Right cardiac atrium (tissue), 5 donors: ENCODE measurements at regions not wholly inside any gene's neighbourhood (a gene's known extent, or its start where the extent isn't known, plus 50 kb on each side); places are given as distances from the start of the nearest gene placed in this dataset.

ENCODE experiments used
- ATAC-seq, 2 donors: fragments of 200-7000 bp; cut with Tn5 transposase; one replicate each; pipeline versions ENCODE4 v1.8.0 to v1.9.1; 2020; ENCODE audit warnings: moderate library complexity in 2 of 2, mild to moderate bottlenecking in 1 of 2
- DNase-seq, 3 donors: peaks; one replicate each; pipeline ENCODE4 v3.0.0-alpha.2; 2020
- H3K27ac ChIP-seq: one replicate; pipeline ENCODE4 v1.5.1; 2013; ENCODE audit warnings: mild to moderate bottlenecking, low read length, control low read depth, moderate library complexity
- H3K27me3 ChIP-seq: one replicate; pipeline ENCODE4 v1.6.1; 2013; ENCODE audit not compliant: control insufficient read depth, insufficient read depth
- H3K4me1 ChIP-seq: one replicate; pipeline ENCODE4 v1.6.1; 2013; ENCODE audit warnings: low read length; ENCODE audit not compliant: control insufficient read depth, insufficient read depth
- H3K4me3 ChIP-seq: one replicate; pipeline ENCODE4 v1.5.1; 2013; ENCODE audit warnings: low read length, control low read depth
- H3K9me3 ChIP-seq: one replicate; pipeline ENCODE4 v1.6.1; 2013; ENCODE audit warnings: low read length; ENCODE audit not compliant: control insufficient read depth
- WGBS: extraction: QIAGEN DNeasy Blood & Tissue Kit; methylation state at CpG from one replicate; pipeline ENCODE4 v1.1.7; 2013; 5-methylcytosine and 5-hydroxymethylcytosine counted together
- intact Hi-C, 4 donors: fragments of 100-400 bp; cut with DNase I; formaldehyde crosslinking; loops; one replicate each; pipeline versions ENCODE4 v1.11.0 to v1.14.0; 2022 to 2023
- donor health status: healthy with polysubstance abuse.
- donor health status: DM: no; HTN: yes; CAD: no.
- donor health status: DM: no; HTN: no; CAD: no.
- donor health status: DM: no; HTN: yes; CAD: no; lungs with severe emphysema.
- donor health status: DM: yes; HTN: yes; CAD: no.

GRCh38 chr5:72633649-72634048 lies 126.4 kb upstream of the ZNF366 start:
- WGBS: 70% methylated on average over 1 of the region's 1 CpG
- intact Hi-C loops: no loop called here
- ATAC-seq (peak; percentile 43 to 72), DNase-seq (no peak)
- Histone ChIP-seq H3K27ac (no peak overlapping the region), H3K4me1 (no peaks in the 10 kb centered on the region), H3K4me3 (no peak overlapping the region), H3K9me3 (no peaks in the 10 kb centered on the region), H3K27me3 (no peaks in the 10 kb centered on the region)

GRCh38 chr5:72633041-72633445 lies 125.8 kb upstream of the ZNF366 start:
- H3K4me1 ChIP-seq: no peaks in the 10 kb centered on the region
- H3K27ac ChIP-seq: no peak overlapping the region
- intact Hi-C loops: no loop called here
- ATAC-seq (peak; percentile 87 to 88), DNase-seq (peak; percentile 60 to 72 (median 63))
- H3K9me3 ChIP-seq: no peaks in the 10 kb centered on the region
- WGBS: 54% methylated on average over 2 of the region's 2 CpGs
- H3K4me3 ChIP-seq: no peak overlapping the region
- no peaks in the 10 kb centered on the region for H3K27me3 ChIP-seq

GRCh38 chr5:72630721-72631120 lies 123.5 kb upstream of the ZNF366 start:
- no peaks in the 10 kb centered on the region for H3K4me1 ChIP-seq
- intact Hi-C loops: no loop called here
- H3K27ac ChIP-seq: no peak overlapping the region
- H3K9me3 ChIP-seq: no peaks in the 10 kb centered on the region
- ATAC-seq (no peak), DNase-seq (no peak)
- no peak overlapping the region for H3K4me3 ChIP-seq
- no peaks in the 10 kb centered on the region for H3K27me3 ChIP-seq
- 90% methylated on average over 6 of the region's 6 CpGs for WGBS

GRCh38 chr5:72630081-72630480 lies 122.9 kb upstream of the ZNF366 start:
- no peak for DNase-seq
- Histone ChIP-seq H3K4me3 (no peak overlapping the region), H3K27me3 (no peaks in the 10 kb centered on the region), H3K27ac (no peak overlapping the region), H3K9me3 (no peaks in the 10 kb centered on the region), H3K4me1 (no peaks in the 10 kb centered on the region)
- 77% methylated on average over 2 of the region's 2 CpGs for WGBS
- intact Hi-C loops: no loop called here
- no peak for ATAC-seq

GRCh38 chr5:72628771-72629371 lies 121.7 kb upstream of the ZNF366 start:
- WGBS: 84% methylated on average over 2 of the region's 2 CpGs
- H3K4me3 ChIP-seq: no peak overlapping the region
- no peak for ATAC-seq
- no peak for DNase-seq
- no peaks in the 10 kb centered on the region for H3K9me3 ChIP-seq
- H3K27me3 ChIP-seq: no peaks in the 10 kb centered on the region
- no peaks in the 10 kb centered on the region for H3K4me1 ChIP-seq
- no peak overlapping the region for H3K27ac ChIP-seq
- intact Hi-C loops: no loop called here

GRCh38 chr5:72625332-72625731 lies 118.1 kb upstream of the ZNF366 start:
- intact Hi-C loops: no loop called here
- no peaks in the 10 kb centered on the region for H3K9me3 ChIP-seq
- H3K27ac ChIP-seq: no peak overlapping the region
- no peak overlapping the region for H3K4me3 ChIP-seq
- H3K4me1 ChIP-seq: peaks cover 2% of the 10 kb centered on the region
- DNase-seq: no peak
- no peak for ATAC-seq
- no peaks in the 10 kb centered on the region for H3K27me3 ChIP-seq

- no peak overlapping the region for H3K27ac ChIP-seq
- DNase-seq: peak in 1 of 3 donors; percentile 37
- H3K9me3 ChIP-seq: no peaks in the 10 kb centered on the region
Measured at GRCh38 chr5:72624641-72625236, 117.5 kb upstream of the ZNF366 start.

GRCh38 chr5:72623936-72624335 lies 116.7 kb upstream of the ZNF366 start:
- WGBS: 55% methylated on average over 2 of the region's 2 CpGs
- no peak for DNase-seq
- H3K9me3 ChIP-seq: no peaks in the 10 kb centered on the region
- no peak overlapping the region for H3K4me3 ChIP-seq
- no peaks in the 10 kb centered on the region for H3K27me3 ChIP-seq
- no peak for ATAC-seq
- no peak overlapping the region for H3K27ac ChIP-seq
- intact Hi-C loops: no loop called here
- peaks cover 2% of the 10 kb centered on the region for H3K4me1 ChIP-seq

More at GRCh38 chr5:72624641-72625236, 117.5 kb upstream of the ZNF366 start:
- H3K27me3 ChIP-seq: no peaks in the 10 kb centered on the region
- no peak overlapping the region for H3K4me3 ChIP-seq
- H3K4me1 ChIP-seq: peaks cover 2% of the 10 kb centered on the region
- intact Hi-C loops: no loop called here
- 40% methylated on average over 5 of the region's 5 CpGs for WGBS
- ATAC-seq: peak; percentile 25 to 38

- ATAC-seq: no peak
- Histone ChIP-seq H3K4me3 (no peak overlapping the region), H3K27ac (no peak overlapping the region), H3K4me1 (peaks cover 2% of the 10 kb centered on the region), H3K9me3 (no peaks in the 10 kb centered on the region), H3K27me3 (no peaks in the 10 kb centered on the region)
- no peak for DNase-seq
- intact Hi-C loops: no loop called here
- 79% methylated on average over 6 of the region's 6 CpGs for WGBS
Measured at GRCh38 chr5:72623323-72623722, 116.1 kb upstream of the ZNF366 start.

- no peak overlapping the region for H3K4me3 ChIP-seq
- DNase-seq: no peak
- no peaks in the 10 kb centered on the region for H3K9me3 ChIP-seq
- WGBS: 74% methylated on average over 5 of the region's 5 CpGs
- no peak overlapping the region for H3K27ac ChIP-seq
- intact Hi-C loops: no loop called here
- peaks cover 3% of the 10 kb centered on the region for H3K4me1 ChIP-seq
- ATAC-seq: no peak
- no peaks in the 10 kb centered on the region for H3K27me3 ChIP-seq
Measured at GRCh38 chr5:72622170-72622760, 115.1 kb upstream of the ZNF366 start.

GRCh38 chr5:72621576-72621975 lies 114.4 kb upstream of the ZNF366 start:
- H3K27ac ChIP-seq: no peak overlapping the region
- H3K4me1 ChIP-seq: peaks cover 3% of the 10 kb centered on the region
- intact Hi-C loops: no loop called here
- H3K27me3 ChIP-seq: no peaks in the 10 kb centered on the region
- WGBS: 91% methylated on average over 1 of the region's 1 CpG
- no peaks in the 10 kb centered on the region for H3K9me3 ChIP-seq
- H3K4me3 ChIP-seq: no peak overlapping the region
- no peak for ATAC-seq
- DNase-seq: no peak
